H9 (cell line): ENCODE measurements at regions not wholly inside any gene's neighbourhood (a gene's known extent, or its start where the extent isn't known, plus 50 kb on each side); places are given as distances from the start of the nearest gene placed in this dataset.

Source experiments
- DNase-seq: peaks from one replicate; pipeline ENCODE4 v3.0.0-alpha.2; 2017
- H2AFZ ChIP-seq: one replicate; pipeline ENCODE4 v1.6.1; 2013; ENCODE audit warnings: mild to moderate bottlenecking, low read length, control low read depth, moderate library complexity
- H2AK5ac ChIP-seq: 2 replicates; pipeline ENCODE4 v1.6.1; 2013; ENCODE audit warnings: low read length, control low read depth, mixed read lengths; ENCODE audit not compliant: insufficient read length
- H2BK120ac ChIP-seq: one replicate; pipeline ENCODE4 v1.6.1; 2013; ENCODE audit warnings: low read depth, mild to moderate bottlenecking, low read length, control low read depth, inconsistent platforms; ENCODE audit not compliant: poor library complexity, severe bottlenecking
- H2BK12ac ChIP-seq: 2 replicates; pipeline ENCODE4 v1.6.1; 2013; ENCODE audit warnings: low read length, control low read depth, mixed read lengths, low read depth; ENCODE audit not compliant: insufficient read length
- H2BK15ac ChIP-seq: 2 replicates; pipeline ENCODE4 v1.6.1; 2013; ENCODE audit warnings: low read depth, low read length, control low read depth
- H2BK20ac ChIP-seq: one replicate; pipeline ENCODE4 v1.6.1; 2013; ENCODE audit warnings: low read depth, mild to moderate bottlenecking, low read length, control low read depth, inconsistent platforms; ENCODE audit not compliant: poor library complexity, severe bottlenecking
- H2BK5ac ChIP-seq: 2 replicates; pipeline ENCODE4 v1.6.1; 2013; ENCODE audit warnings: low read length, control low read depth, mixed read lengths; ENCODE audit not compliant: insufficient read length
- H3K14ac ChIP-seq: 2 replicates; pipeline ENCODE4 v1.6.1; 2013; ENCODE audit warnings: low read length, control low read depth; ENCODE audit not compliant: insufficient read depth
- H3K18ac ChIP-seq: 2 replicates; pipeline ENCODE4 v1.6.1; 2013; ENCODE audit warnings: low read depth, mild to moderate bottlenecking, mixed read lengths, low read length, control low read depth; ENCODE audit not compliant: insufficient read length
- H3K23ac ChIP-seq: 2 replicates; pipeline ENCODE4 v1.6.1; 2013; ENCODE audit warnings: low read length, control low read depth, mixed read lengths, low read depth; ENCODE audit not compliant: insufficient read length
- H3K23me2 ChIP-seq: 2 replicates; pipeline ENCODE4 v1.6.1; 2013; ENCODE audit warnings: low read depth, mild to moderate bottlenecking, mixed read lengths, low read length, control low read depth; ENCODE audit not compliant: insufficient read length, poor library complexity, severe bottlenecking
- H3K27ac ChIP-seq: 2 replicates; pipeline ENCODE4 v1.5.1; 2013; ENCODE audit warnings: low read length, control low read depth, mixed read lengths, low read depth; ENCODE audit not compliant: insufficient read length
- H3K27me3 ChIP-seq: 2 replicates; pipeline ENCODE4 v1.6.1; 2013; ENCODE audit warnings: low read length, control low read depth, inconsistent platforms; ENCODE audit not compliant: insufficient read depth
- H3K4ac ChIP-seq: 2 replicates; pipeline ENCODE4 v1.6.1; 2013; ENCODE audit warnings: low read depth, mild to moderate bottlenecking, control low read depth, inconsistent platforms, low read length, moderate library complexity
- H3K4me1 ChIP-seq: 2 replicates; pipeline ENCODE4 v1.6.1; 2013; ENCODE audit warnings: low read length, control low read depth, inconsistent platforms; ENCODE audit not compliant: insufficient read depth
- H3K4me2 ChIP-seq: 2 replicates; pipeline ENCODE4 v1.6.1; 2013; ENCODE audit warnings: low read length, control low read depth, mixed read lengths; ENCODE audit not compliant: insufficient read length, insufficient read depth
- H3K56ac ChIP-seq: 2 replicates; pipeline ENCODE4 v1.6.1; 2013; ENCODE audit warnings: low read depth, mild to moderate bottlenecking, mixed read lengths, low read length, control low read depth; ENCODE audit not compliant: insufficient read length
- H3K79me1 ChIP-seq: 2 replicates; pipeline ENCODE4 v1.6.1; 2013; ENCODE audit warnings: low read depth, mild to moderate bottlenecking, moderate library complexity, low read length, control low read depth, inconsistent platforms; ENCODE audit not compliant: insufficient read depth, poor library complexity, severe bottlenecking
- H3K79me2 ChIP-seq: 2 replicates; pipeline ENCODE4 v1.6.1; 2013; ENCODE audit warnings: low read length, control low read depth, inconsistent platforms; ENCODE audit not compliant: insufficient read depth
- H3K9ac ChIP-seq: 2 replicates; pipeline ENCODE4 v1.6.1; 2013; ENCODE audit warnings: low read length, control low read depth, mixed read lengths; ENCODE audit not compliant: insufficient read length; ENCODE audit errors: extremely low read depth
- H3K9me3 ChIP-seq: one replicate; pipeline ENCODE4 v1.6.1; 2013; ENCODE audit warnings: low read depth, low read length, inconsistent platforms; ENCODE audit not compliant: control insufficient read depth
- H3T11ph ChIP-seq: one replicate; pipeline ENCODE4 v1.6.1; 2013; ENCODE audit warnings: mild to moderate bottlenecking, low read length, control low read depth, inconsistent platforms
- H4K20me1 ChIP-seq: one replicate; pipeline ENCODE4 v1.6.1; 2013; ENCODE audit not compliant: control insufficient read depth, insufficient read length, insufficient read depth
- H4K5ac ChIP-seq: 2 replicates; pipeline ENCODE4 v1.6.1; 2013; ENCODE audit warnings: low read depth, mild to moderate bottlenecking, mixed read lengths, low read length, control low read depth; ENCODE audit not compliant: insufficient read length
- H4K8ac ChIP-seq: replicated peaks from 2 replicates; pipeline ENCODE4 v1.6.1; 2013; ENCODE audit warnings: low read length, control low read depth, mixed read lengths, low read depth; ENCODE audit not compliant: insufficient read length
- H4K91ac ChIP-seq: 2 replicates; pipeline ENCODE4 v1.6.1; 2013; ENCODE audit warnings: low read depth, mild to moderate bottlenecking, moderate library complexity, mixed read lengths, low read length, control low read depth; ENCODE audit not compliant: insufficient read length
- H3K27ac Mint-ChIP-seq, 3 experiments: 2 replicates in 2 of 3; 3 replicates in 1 of 3; pipeline ENCODE4 v1.8.0; 2020 to 2021; ENCODE audit warnings: mixed read lengths in 3 of 3, mild to moderate bottlenecking in 1 of 3, moderate library complexity in 1 of 3
- H3K27me3 Mint-ChIP-seq: 2 replicates; pipeline ENCODE4 v1.8.0; 2021; ENCODE audit warnings: low read depth, mild to moderate bottlenecking, moderate library complexity, mixed read lengths
- H3K36me3 Mint-ChIP-seq, 3 experiments: 2 replicates in 2 of 3; 3 replicates in 1 of 3; pipeline ENCODE4 v1.8.0; 2020 to 2021; ENCODE audit warnings: low read depth in 3 of 3, mixed read lengths in 3 of 3; ENCODE audit not compliant: insufficient read depth in 1 of 3
- H3K4me1 Mint-ChIP-seq, 2 experiments: 2 replicates each; pipeline ENCODE4 v1.8.0; 2020; ENCODE audit warnings: mixed read lengths in 2 of 2
- H3K4me3 Mint-ChIP-seq, 2 experiments: 2 replicates in 1 of 2; 3 replicates in 1 of 2; pipeline ENCODE4 v1.8.0; 2020 to 2021; ENCODE audit warnings: mild to moderate bottlenecking in 2 of 2, mixed read lengths in 2 of 2, moderate library complexity in 1 of 2
- H3K9me3 Mint-ChIP-seq, 2 experiments: 2 replicates in 1 of 2; 3 replicates in 1 of 2; pipeline ENCODE4 v1.8.0; 2020; ENCODE audit warnings: mild to moderate bottlenecking in 2 of 2, mixed read lengths in 2 of 2, moderate library complexity in 1 of 2
- whole genome bisulfite sequencing: extraction: QIAGEN DNeasy Blood & Tissue Kit; methylation state at CpG from one replicate; pipeline ENCODE4 v1.1.7; 2013; ENCODE audit warnings: missing lambda C conversion rate, low lambda C conversion rate, mixed read lengths; ENCODE audit not compliant: insufficient read length; ENCODE audit errors: extremely low coverage; 5-methylcytosine and 5-hydroxymethylcytosine counted together
- TF ChIP-seq, protein P1 (sequence below): fragments of 200-600 bp; sonication (generic); conservative IDR thresholded peaks from 3 replicates; pipeline ENCODE4 v1.8.0; 2021; ENCODE audit warnings: antibody characterized with exemption, mild to moderate bottlenecking

DNA sequence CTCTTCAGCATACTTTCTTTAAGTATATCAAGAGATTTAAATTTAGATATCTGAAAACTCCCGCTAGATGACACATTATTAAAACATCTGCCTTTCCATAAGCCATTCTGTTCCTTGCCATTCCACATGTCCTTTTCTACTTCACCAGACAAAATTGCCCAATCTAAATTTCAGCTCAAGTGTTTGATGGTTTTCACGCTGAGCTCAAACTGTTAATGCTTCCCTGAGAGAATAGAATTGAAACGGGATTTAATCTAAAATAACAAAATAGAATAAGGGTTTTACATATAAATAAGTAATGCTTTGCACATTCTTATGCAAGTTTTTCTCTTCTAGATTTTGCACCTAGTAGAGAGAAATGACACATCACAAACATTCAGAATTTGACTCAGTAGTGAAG is 764.5 kb upstream of the TENM3 start:
- no peak overlapping the region for H3K18ac ChIP-seq
- no peaks in the 10 kb centered on the region for H3K79me1 ChIP-seq
- H3K56ac ChIP-seq: no peak overlapping the region
- Mint-ChIP-seq H3K27me3 (no peaks in the 10 kb centered on the region), H3K27ac (peak overlapping the region in 1 of 3 experiments; percentile 60; a peak in 3 of 7 replicates), H3K4me1 (peaks cover 32 to 35% of the 10 kb centered on the region in 2 experiments), H3K9me3 (no peaks in the 10 kb centered on the region), H3K36me3 (no peaks in the 10 kb centered on the region), H3K4me3 (no peak overlapping the region; a peak in 1 of 5 replicates)
- no peak overlapping the region for H2BK20ac ChIP-seq
- H3K27ac ChIP-seq: no peak overlapping the region
- no peaks in the 10 kb centered on the region for H3K9me3 ChIP-seq
- no peaks in the 10 kb centered on the region for H3K23me2 ChIP-seq
- H4K8ac ChIP-seq: no peak overlapping the region
- H4K91ac ChIP-seq: no peak overlapping the region
- WGBS: no CpG with 5 or more reads among the region's 3 CpGs
- peaks cover 3% of the 10 kb centered on the region; the same call in 1 of the 2 replicates for H3K4me1 ChIP-seq
- no peak overlapping the region for H3K23ac ChIP-seq
- no peak overlapping the region for H3K14ac ChIP-seq
- H3K4ac ChIP-seq: no peak overlapping the region
- H3K79me2 ChIP-seq: no peaks in the 10 kb centered on the region
- H2BK120ac ChIP-seq: no peak overlapping the region
- H2BK15ac ChIP-seq: no peak overlapping the region
- H3K9ac ChIP-seq: no peak overlapping the region
- no peak overlapping the region for H3K4me2 ChIP-seq
- no peak overlapping the region for H2BK5ac ChIP-seq
- no peak overlapping the region for H2AK5ac ChIP-seq
- no peak overlapping the region for H2BK12ac ChIP-seq
- DNase-seq: no peak
- no peak overlapping the region for H3T11ph ChIP-seq
- H4K20me1 ChIP-seq: no peaks in the 10 kb centered on the region
- H2AFZ ChIP-seq: no peak overlapping the region
- no peak overlapping the region for H4K5ac ChIP-seq
- H3K27me3 ChIP-seq: no peaks in the 10 kb centered on the region
- TF ChIP-seq, protein P1, sequence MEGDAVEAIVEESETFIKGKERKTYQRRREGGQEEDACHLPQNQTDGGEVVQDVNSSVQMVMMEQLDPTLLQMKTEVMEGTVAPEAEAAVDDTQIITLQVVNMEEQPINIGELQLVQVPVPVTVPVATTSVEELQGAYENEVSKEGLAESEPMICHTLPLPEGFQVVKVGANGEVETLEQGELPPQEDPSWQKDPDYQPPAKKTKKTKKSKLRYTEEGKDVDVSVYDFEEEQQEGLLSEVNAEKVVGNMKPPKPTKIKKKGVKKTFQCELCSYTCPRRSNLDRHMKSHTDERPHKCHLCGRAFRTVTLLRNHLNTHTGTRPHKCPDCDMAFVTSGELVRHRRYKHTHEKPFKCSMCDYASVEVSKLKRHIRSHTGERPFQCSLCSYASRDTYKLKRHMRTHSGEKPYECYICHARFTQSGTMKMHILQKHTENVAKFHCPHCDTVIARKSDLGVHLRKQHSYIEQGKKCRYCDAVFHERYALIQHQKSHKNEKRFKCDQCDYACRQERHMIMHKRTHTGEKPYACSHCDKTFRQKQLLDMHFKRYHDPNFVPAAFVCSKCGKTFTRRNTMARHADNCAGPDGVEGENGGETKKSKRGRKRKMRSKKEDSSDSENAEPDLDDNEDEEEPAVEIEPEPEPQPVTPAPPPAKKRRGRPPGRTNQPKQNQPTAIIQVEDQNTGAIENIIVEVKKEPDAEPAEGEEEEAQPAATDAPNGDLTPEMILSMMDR: no peak
